A549 (cell line): ENCODE measurements at regions not wholly inside any gene's neighbourhood (a gene's known extent, or its start where the extent isn't known, plus 50 kb on each side); places are given as distances from the start of the nearest gene placed in this dataset.

Experiments used
- CHD4 ChIP-seq: fragments of 200-600 bp; sonication (generic); IDR thresholded peaks from 2 replicates; pipeline ENCODE4 v1.6.1; 2016; ENCODE audit warnings: antibody characterized with exemption, mild to moderate bottlenecking, borderline replicate concordance
- CTCF ChIP-seq: fragments of >200 bp; sonication (Bioruptor Twin); formaldehyde crosslinking; IDR thresholded peaks from 3 replicates; pipeline ENCODE4 v1.5.1; 2016
- EP300 ChIP-seq, 2 experiments: fragments of >200 bp; sonication (Bioruptor Twin); formaldehyde crosslinking; IDR thresholded peaks; 2 replicates in 1 of 2; 3 replicates in 1 of 2; pipeline ENCODE4 v1.6.1; 2016 to 2017
- FOSL2 ChIP-seq, 2 experiments: fragments of 450-650 bp in 1 of 2; fragments of >200 bp in 1 of 2; sonication (Bioruptor Twin) in 1 of 2; formaldehyde crosslinking; IDR thresholded peaks; 2 replicates each; pipeline versions ENCODE4 v1.5.0 to v1.6.1; 2016 to 2020; ENCODE audit warnings: mild to moderate bottlenecking in 1 of 2, moderate library complexity in 1 of 2
- HEYL ChIP-seq: fragments of 250-450 bp; sonication (Bioruptor Pico); IDR thresholded peaks from 2 replicates; pipeline ENCODE4 v1.8.0; 2021; ENCODE audit warnings: mild to moderate bottlenecking, moderate library complexity
- KDM1A ChIP-seq: fragments of 200-600 bp; sonication (generic); IDR thresholded peaks from 2 replicates; pipeline ENCODE4 v1.6.1; 2016; ENCODE audit warnings: low read depth, mild to moderate bottlenecking
- MAFK ChIP-seq: fragments of 450-650 bp; IDR thresholded peaks from 2 replicates; pipeline ENCODE4 v1.6.1; 2014; ENCODE audit not compliant: partially characterized antibody
- NPAS2 ChIP-seq: fragments of 250-450 bp; sonication (Bioruptor Pico); IDR thresholded peaks from 2 replicates; pipeline ENCODE4 v1.8.0; 2022; ENCODE audit warnings: mild to moderate bottlenecking, moderate library complexity, borderline replicate concordance
- POLR2A ChIP-seq: IDR thresholded peaks from 2 replicates; pipeline ENCODE4 v1.6.1; 2012; ENCODE audit warnings: mild to moderate bottlenecking, low read length
- RAD21 ChIP-seq, 2 experiments: fragments of >200 bp in 1 of 2; sonication (Bioruptor Twin) in 1 of 2; formaldehyde crosslinking in 1 of 2; IDR thresholded peaks in 1 of 2; conservative IDR thresholded peaks in 1 of 2; 2 replicates in 1 of 2; 3 replicates in 1 of 2; pipeline ENCODE4 v1.6.1; 2012 to 2018; ENCODE audit warnings: inconsistent platforms in 1 of 2
- RCOR1 ChIP-seq: fragments of 150-350 bp; IDR thresholded peaks from 2 replicates; pipeline ENCODE4 v1.6.1; 2014; ENCODE audit warnings: antibody characterized with exemption, low read length, low read depth

- TF ChIP-seq NPAS2 (CRISPR knock-in tag) (no peak), CTCF (no peak), POLR2A (no peak), RCOR1 (no peak), EP300 (IDR thresholded peaks at IDR 0.05) (no peak), RAD21 (conservative IDR thresholded peaks at IDR 0.05 in 1 of 2, IDR thresholded peaks at IDR 0.05 in 1 of 2) (no peak), CHD4 (no peak), KDM1A (no peak), HEYL (CRISPR knock-in tag) (no peak), MAFK (no peak), FOSL2 (IDR thresholded peaks at IDR 0.05) (no peak), FOSL2 (CRISPR knock-in tag; IDR thresholded peaks at IDR 0.05) (no peak)
These were observed 143.3 kb upstream of the LHX1 start for GRCh38 chr17:36793976-36794375.
